Vagina (tissue), 2 donors: ENCODE measurements at regions not wholly inside any gene's neighbourhood (a gene's known extent, or its start where the extent isn't known, plus 50 kb on each side); places are given as distances from the start of the nearest gene placed in this dataset.

Source experiments
- CTCF ChIP-seq, 3 experiments: fragments of 450-650 bp in 2 of 3; fragments of 200-600 bp in 1 of 3; sonication (generic) in 1 of 3; IDR thresholded peaks; one replicate each; pipeline ENCODE4 v1.5.1; 2017 to 2019; ENCODE audit warnings: antibody characterized with exemption in 3 of 3, mild to moderate bottlenecking in 2 of 3, moderate library complexity in 2 of 3
- POLR2A ChIP-seq, 2 donors: fragments of 450-650 bp; IDR thresholded peaks; one replicate each; pipeline ENCODE4 v1.6.1; 2017; ENCODE audit warnings: antibody characterized with exemption in 2 of 2, mild to moderate bottlenecking in 2 of 2, moderate library complexity in 2 of 2
- POLR2AphosphoS5 ChIP-seq, 2 donors: sonication (generic); formaldehyde crosslinking; IDR thresholded peaks; one replicate each; pipeline ENCODE4 v1.9.0; 2017; ENCODE audit warnings: antibody characterized with exemption in 2 of 2, mild to moderate bottlenecking in 2 of 2, low read depth in 1 of 2; ENCODE audit not compliant: insufficient read depth in 1 of 2

GRCh38 chr9:96135076-96135752 is 166.8 kb downstream of the HSD17B3 start:
- TF ChIP-seq POLR2AphosphoS5 (IDR thresholded peaks at IDR 0.05; ENCODE audit: insufficient read depth in 1 of 2, low read depth in 1 of 2) (no peak), CTCF (IDR thresholded peaks at IDR 0.05) (no peak), POLR2A (IDR thresholded peaks at IDR 0.05) (no peak)
